Heart left ventricle (tissue), 16 donors: ENCODE measurements at regions not wholly inside any gene's neighbourhood (a gene's known extent, or its start where the extent isn't known, plus 50 kb on each side); places are given as distances from the start of the nearest gene placed in this dataset.
"Not testable (repeated sequence)": the region's sequence is repeated elsewhere in the genome, so short reads cannot be mapped to it uniquely, and the experiment has no call there.

Experiments used
- ATAC-seq, 4 donors: fragments of 200-7000 bp; cut with Tn5 transposase; one replicate each; pipeline ENCODE4 v1.9.1; 2020 to 2022; ENCODE audit warnings: moderate library complexity in 4 of 4, mild to moderate bottlenecking in 3 of 4, moderate number of reproducible peaks in 1 of 4
- DNase-seq, 5 donors: peaks; one replicate each; pipeline ENCODE4 v3.0.0-alpha.2; 2020
- H3K27ac ChIP-seq, 12 donors: fragments of 200-600 bp; sonication (generic) in 4 of 12; one replicate each; pipeline versions ENCODE4 v1.5.0 to v1.8.0; 2016 to 2022; ENCODE audit warnings: mild to moderate bottlenecking in 2 of 12
- H3K27me3 ChIP-seq, 9 donors: fragments of 200-600 bp; sonication (generic) in 2 of 9; one replicate each; pipeline versions ENCODE4 v1.5.1 to v1.8.0; 2016 to 2022; ENCODE audit warnings: mild to moderate bottlenecking in 3 of 9
- H3K36me3 ChIP-seq, 9 donors: fragments of 200-600 bp; sonication (generic) in 2 of 9; one replicate each; pipeline versions ENCODE4 v1.5.0 to v1.8.0; 2018 to 2022; ENCODE audit warnings: mild to moderate bottlenecking in 2 of 9
- H3K4me1 ChIP-seq, 12 donors: fragments of 200-600 bp; sonication (generic) in 4 of 12; one replicate each; pipeline versions ENCODE4 v1.5.0 to v1.8.0; 2016 to 2022; ENCODE audit warnings: mild to moderate bottlenecking in 3 of 12
- H3K4me3 ChIP-seq, 12 donors: fragments of 200-600 bp; sonication (generic) in 4 of 12; one replicate each; pipeline versions ENCODE4 v1.5.0 to v1.8.0; 2017 to 2022; ENCODE audit warnings: mild to moderate bottlenecking in 9 of 12, moderate library complexity in 4 of 12
- H3K9me3 ChIP-seq, 12 donors: fragments of 200-600 bp; sonication (generic) in 4 of 12; one replicate each; pipeline versions ENCODE4 v1.5.0 to v1.8.0; 2016 to 2022; ENCODE audit warnings: mild to moderate bottlenecking in 1 of 12
- POLR2A ChIP-seq, 2 donors: fragments of 450-650 bp; IDR thresholded peaks; one replicate each; pipeline ENCODE4 v1.6.1; 2017; ENCODE audit warnings: antibody characterized with exemption in 2 of 2, mild to moderate bottlenecking in 2 of 2, moderate library complexity in 2 of 2
- WGBS, 4 donors: extraction: QIAGEN DNeasy Blood & Tissue Kit in 2 of 4; methylation state at CpG; one replicate each; pipeline versions ENCODE4 v1.1.5 to v1.1.7; 2013 to 2018; 5-methylcytosine and 5-hydroxymethylcytosine counted together
- intact Hi-C, 10 donors: fragments of 100-400 bp; cut with DNase I; formaldehyde crosslinking; loops; one replicate each; pipeline versions ENCODE4 v1.11.1 to v1.14.2; 2022
- TF ChIP-seq, protein P1 (sequence below), 12 donors: fragments of 200-600 bp; sonication (generic) in 4 of 12; IDR thresholded peaks; one replicate each; pipeline versions ENCODE4 v1.5.0 to v1.8.0; 2018 to 2022; ENCODE audit warnings: antibody characterized with exemption in 12 of 12, mild to moderate bottlenecking in 5 of 12
- donor health status: ischemic (EF 13 %, LVEDD 7.1; RV severe dilation, severe dysfunction).
- donor health status: healthy with polysubstance abuse.
- donor health status: DM: no; HTN: yes; CAD: no.
- donor health status: DM: no; HTN: no; CAD: no.
- donor health status: ischemic (EF 25% LVEDD 6.9; RV normal size, moderate dysfunction).
- donor health status: ischemic (EF 25% LVEDD 5.7; RV mildly dilated, moderate dysfunction).
- donor health status: healthy.
- donor health status: DM: yes; HTN: yes; CAD: no.
- donor health status: ischemic (EF 35%, LVEDD 5.7; RV mildly dilated, moderate dysfunction).
- donor health status: nonischemic (EF 11% LVEDD 7.7; RV severe dilation, severe dysfunction).
- donor health status: DM: yes; HTN: yes; CAD: no.
- donor health status: PGD.
- donor health status: ischemic (EF 29% LVEDD 5.4; RV normal size, mild dysfunction).
- donor health status: nonischemic (EF 23%, LVEDD 6.1; RV moderate dilation, normal function).

- ATAC-seq (no peak), DNase-seq (no peak)
- peaks cover 0 to 13% (median 0%) of the 10 kb centered on the region in 12 donors for H3K9me3 ChIP-seq
- intact Hi-C loops: no loop called here
- no peak overlapping the region for H3K27ac ChIP-seq
- H3K4me1 ChIP-seq: no peaks in the 10 kb centered on the region
- no peaks in the 10 kb centered on the region for H3K27me3 ChIP-seq
- TF ChIP-seq POLR2A (IDR thresholded peaks at IDR 0.05): no peak
- TF ChIP-seq, protein P1, sequence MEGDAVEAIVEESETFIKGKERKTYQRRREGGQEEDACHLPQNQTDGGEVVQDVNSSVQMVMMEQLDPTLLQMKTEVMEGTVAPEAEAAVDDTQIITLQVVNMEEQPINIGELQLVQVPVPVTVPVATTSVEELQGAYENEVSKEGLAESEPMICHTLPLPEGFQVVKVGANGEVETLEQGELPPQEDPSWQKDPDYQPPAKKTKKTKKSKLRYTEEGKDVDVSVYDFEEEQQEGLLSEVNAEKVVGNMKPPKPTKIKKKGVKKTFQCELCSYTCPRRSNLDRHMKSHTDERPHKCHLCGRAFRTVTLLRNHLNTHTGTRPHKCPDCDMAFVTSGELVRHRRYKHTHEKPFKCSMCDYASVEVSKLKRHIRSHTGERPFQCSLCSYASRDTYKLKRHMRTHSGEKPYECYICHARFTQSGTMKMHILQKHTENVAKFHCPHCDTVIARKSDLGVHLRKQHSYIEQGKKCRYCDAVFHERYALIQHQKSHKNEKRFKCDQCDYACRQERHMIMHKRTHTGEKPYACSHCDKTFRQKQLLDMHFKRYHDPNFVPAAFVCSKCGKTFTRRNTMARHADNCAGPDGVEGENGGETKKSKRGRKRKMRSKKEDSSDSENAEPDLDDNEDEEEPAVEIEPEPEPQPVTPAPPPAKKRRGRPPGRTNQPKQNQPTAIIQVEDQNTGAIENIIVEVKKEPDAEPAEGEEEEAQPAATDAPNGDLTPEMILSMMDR (IDR thresholded peaks at IDR 0.05): no peak
- H3K36me3 ChIP-seq: no peaks in the 10 kb centered on the region
- WGBS, 4 donors: 46 to 75% (median 59%) methylated on average over 1 of the region's 1 CpG
- H3K4me3 ChIP-seq: no peak overlapping the region
Observed at GRCh38 chrX:65331371-65331770, 203.2 kb downstream of the LAS1L start.

DNA sequence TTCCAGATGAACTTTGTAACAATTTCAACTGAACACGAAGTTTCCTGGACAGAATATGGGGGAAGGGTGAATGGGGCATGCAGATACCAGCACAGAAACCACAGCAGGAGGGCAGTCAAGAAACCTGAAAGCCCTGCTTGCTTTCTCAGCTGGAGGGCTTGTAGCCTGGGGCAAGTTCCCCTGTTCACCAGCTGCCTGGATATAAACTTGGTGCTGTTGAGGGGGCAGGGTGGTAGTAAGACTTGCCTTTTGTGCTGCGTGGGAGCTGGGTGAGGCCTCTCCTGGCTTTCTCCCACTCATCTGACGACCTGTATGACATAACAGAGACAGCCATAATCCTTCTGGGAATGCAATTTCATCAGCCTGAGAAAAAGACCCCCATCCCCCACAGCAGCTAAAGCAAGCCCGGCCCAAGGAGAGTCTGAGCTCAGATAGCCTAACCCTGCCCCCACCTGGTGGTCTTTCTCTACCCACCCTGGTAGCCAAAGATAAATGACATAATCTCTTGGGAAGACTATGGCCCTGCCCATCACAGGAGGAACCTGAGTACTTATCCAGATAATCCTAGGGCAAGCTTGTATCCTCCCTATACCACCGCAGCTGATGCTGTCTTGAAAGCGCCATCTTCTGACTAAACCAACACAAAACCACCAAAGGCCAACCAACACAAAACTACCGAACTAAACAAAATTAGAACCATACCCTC is 234.3 kb downstream of the LAS1L start:
- H3K4me3 ChIP-seq: no peak overlapping the region
- ATAC-seq (no peak), DNase-seq (no peak)
- no peaks in the 10 kb centered on the region for H3K27me3 ChIP-seq
- no peaks in the 10 kb centered on the region for H3K4me1 ChIP-seq
- intact Hi-C loops: no loop called here
- H3K36me3 ChIP-seq: no peaks in the 10 kb centered on the region
- peaks cover 0 to 23% (median 6%) of the 10 kb centered on the region in 12 donors for H3K9me3 ChIP-seq
- H3K27ac ChIP-seq: no peak overlapping the region
- TF ChIP-seq, protein P1 (IDR thresholded peaks at IDR 0.05): no peak
- no peak for TF ChIP-seq POLR2A (IDR thresholded peaks at IDR 0.05)
- WGBS, 4 donors: 24 to 36% (median 29%) methylated on average over 7 of the region's 7 CpGs

DNA sequence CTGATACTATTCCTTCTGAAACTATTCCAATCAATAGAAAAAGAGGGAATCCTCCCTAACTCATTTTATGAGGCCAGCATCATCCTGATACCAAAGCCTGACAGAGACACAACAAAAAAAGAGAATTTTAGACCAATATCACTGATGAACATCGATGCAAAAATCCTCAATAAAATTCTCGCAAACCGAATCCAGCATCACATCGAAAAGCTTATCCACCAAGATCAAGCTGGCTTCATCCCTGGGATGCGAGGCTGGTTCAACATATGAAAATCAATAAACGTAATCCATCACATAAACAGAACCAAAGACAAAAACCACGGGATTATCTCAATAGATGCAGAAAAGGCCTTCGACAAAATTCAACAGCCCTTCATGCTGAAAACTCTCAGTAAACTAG is 251.7 kb downstream of the LAS1L start:
- H3K4me1 ChIP-seq, DNase-seq, ATAC-seq, intact Hi-C loops, H3K27me3 ChIP-seq, H3K36me3 ChIP-seq, H3K4me3 ChIP-seq, H3K27ac ChIP-seq: not testable (repeated sequence)
- peaks cover 0 to 32% (median 0%) of the 10 kb centered on the region in 12 donors for H3K9me3 ChIP-seq
- 86 to 93% (median 91%) methylated on average over 8 of the region's 8 CpGs for WGBS, 4 donors

- ATAC-seq (no peak), DNase-seq (no peak)
- Histone ChIP-seq H3K4me1 (no peaks in the 10 kb centered on the region), H3K27me3 (no peaks in the 10 kb centered on the region), H3K36me3 (no peaks in the 10 kb centered on the region), H3K27ac (no peak overlapping the region), H3K4me3 (no peak overlapping the region), H3K9me3 (peaks cover 0 to 70% (median 12%) of the 10 kb centered on the region in 12 donors)
- TF ChIP-seq, protein P1 (IDR thresholded peaks at IDR 0.05): no peak
- no peak for TF ChIP-seq POLR2A (IDR thresholded peaks at IDR 0.05)
- intact Hi-C loops: no loop called here
Observed at GRCh38 chrX:65273152-65273551, 261.4 kb downstream of the LAS1L start.

DNA sequence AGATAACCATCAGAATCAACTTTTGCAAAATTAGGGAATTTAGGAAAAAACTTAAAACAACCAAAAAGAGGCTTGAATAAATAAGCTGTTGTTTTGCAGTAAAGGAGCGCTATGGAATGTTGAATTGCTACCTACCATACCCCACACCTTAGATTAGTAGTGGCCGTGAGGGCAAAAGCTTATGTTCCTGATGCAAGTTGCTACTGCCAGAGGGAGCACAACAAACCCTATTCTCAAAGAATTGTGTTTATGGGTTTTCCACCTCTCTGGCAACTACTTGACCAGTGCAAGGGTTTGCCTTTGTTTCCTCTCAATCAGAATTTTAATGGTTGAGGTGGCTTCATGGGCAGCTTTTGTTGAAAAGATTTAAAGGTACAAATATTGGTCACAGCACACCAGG is 268.1 kb downstream of the LAS1L start:
- peaks cover 0 to 21% (median 2%) of the 10 kb centered on the region in 12 donors for H3K9me3 ChIP-seq
- 63 to 78% (median 76%) methylated on average over 2 of the region's 2 CpGs for WGBS, 4 donors

More for the DNA sequence above, 268.1 kb downstream of the LAS1L start:
- TF ChIP-seq POLR2A (IDR thresholded peaks at IDR 0.05): no peak
- TF ChIP-seq, protein P1 (IDR thresholded peaks at IDR 0.05): no peak
- intact Hi-C loops: no loop called here
- Histone ChIP-seq H3K36me3 (no peaks in the 10 kb centered on the region), H3K4me3 (no peak overlapping the region), H3K4me1 (no peaks in the 10 kb centered on the region), H3K27ac (no peak overlapping the region), H3K27me3 (peaks cover 0 to 4% (median 0%) of the 10 kb centered on the region in 9 donors)
- no peak for DNase-seq
- no peak for ATAC-seq
